SK-N-SH (cell line): ENCODE measurements at regions not wholly inside any gene's neighbourhood (a gene's known extent, or its start where the extent isn't known, plus 50 kb on each side); places are given as distances from the start of the nearest gene placed in this dataset.

ENCODE experiments used
- CTCF ChIA-PET: fragments of 300-600, 350-600 bp; formaldehyde crosslinking; extraction: SDS; loops from one replicate; lab custom pipeline; 2021; lab: Yijun Ruan, JAX
- POLR2A ChIA-PET: fragments of 350-600 bp; sonication (Branson Sonifier 250); formaldehyde crosslinking; extraction: SDS; loops from one replicate; lab custom pipeline; 2020; ENCODE audit warnings: antibody characterized with exemption, inconsistent platforms; lab: Yijun Ruan, JAX
- DNase-seq: peaks from one replicate; pipeline ENCODE4 v3.0.0; 2012
- H2AFZ ChIP-seq: fragments of 200-600 bp; sonication (generic); 2 replicates; pipeline ENCODE4 v1.8.1; 2016; ENCODE audit warnings: antibody characterized with exemption, mild to moderate bottlenecking, low read depth
- H3F3A ChIP-seq: fragments of 200-600 bp; sonication (generic); replicated peaks from 2 replicates; pipeline ENCODE3; 2016; ENCODE audit warnings: antibody characterized with exemption, mild to moderate bottlenecking; ENCODE audit not compliant: insufficient read depth
- H3K27ac ChIP-seq, 2 experiments: fragments of 200-500 bp in 1 of 2; fragments of 200-600 bp in 1 of 2; sonication (Bioruptor generic) in 1 of 2; sonication (generic), shearing (Covaris generic) in 1 of 2; 2 replicates each; pipeline versions ENCODE4 v1.5.1 to v1.6.1; 2014 to 2016; ENCODE audit warnings: low read depth in 2 of 2, inconsistent platforms in 1 of 2, low read length in 1 of 2, mild to moderate bottlenecking in 1 of 2, mixed read lengths in 1 of 2
- H3K27me3 ChIP-seq: fragments of 200-600 bp; sonication (generic), shearing (Covaris generic); 2 replicates; pipeline ENCODE4 v1.6.1; 2016; ENCODE audit warnings: mixed run types; ENCODE audit not compliant: insufficient read depth
- H3K36me3 ChIP-seq, 2 experiments: fragments of 200-500 bp in 1 of 2; fragments of 200-600 bp in 1 of 2; sonication (Bioruptor generic) in 1 of 2; sonication (generic) in 1 of 2; replicated peaks in 1 of 2; 2 replicates each; pipeline versions ENCODE3 to v1.5.1; 2014 to 2016; ENCODE audit warnings: low read length in 1 of 2, mild to moderate bottlenecking in 1 of 2; ENCODE audit not compliant: insufficient read depth in 2 of 2, control insufficient read depth in 1 of 2
- H3K4me1 ChIP-seq, 2 experiments: fragments of 200-500 bp in 1 of 2; fragments of 200-600 bp in 1 of 2; sonication (Bioruptor generic) in 1 of 2; sonication (generic), shearing (Covaris generic) in 1 of 2; 2 replicates each; pipeline versions ENCODE4 v1.5.1 to v1.6.1; 2014 to 2016; ENCODE audit warnings: low read depth in 1 of 2, low read length in 1 of 2, mixed run types in 1 of 2; ENCODE audit not compliant: insufficient read depth in 2 of 2, control insufficient read depth in 1 of 2
- H3K4me2 ChIP-seq: fragments of 200-600 bp; sonication (generic), shearing (Covaris generic); 2 replicates; pipeline ENCODE4 v1.6.1; 2017; ENCODE audit warnings: mixed run types
- H3K4me3 ChIP-seq, 2 experiments: fragments of 200-500 bp in 1 of 2; fragments of 200-600 bp in 1 of 2; sonication (Bioruptor generic) in 1 of 2; sonication (generic), shearing (Covaris generic) in 1 of 2; 2 replicates each; pipeline versions ENCODE4 v1.5.1 to v1.8.1; 2014 to 2016; ENCODE audit warnings: low read depth in 2 of 2, inconsistent platforms in 1 of 2, low read length in 1 of 2, mild to moderate bottlenecking in 1 of 2, mixed read lengths in 1 of 2, moderate library complexity in 1 of 2
- H3K79me2 ChIP-seq: fragments of 200-600 bp; sonication (generic); 2 replicates; pipeline ENCODE4 v1.8.1; 2017; ENCODE audit warnings: mild to moderate bottlenecking; ENCODE audit not compliant: insufficient read depth
- H3K9ac ChIP-seq: fragments of 200-600 bp; sonication (generic); 2 replicates; pipeline ENCODE4 v1.6.1; 2017; ENCODE audit warnings: mixed run types
- H3K9me2 ChIP-seq: fragments of 200-600 bp; sonication (generic); 2 replicates; pipeline ENCODE4 v1.6.1; 2017; ENCODE audit warnings: mixed run types
- H3K9me3 ChIP-seq: fragments of 200-600 bp; sonication (generic); 2 replicates; pipeline ENCODE4 v1.6.1; 2017; ENCODE audit warnings: mixed run types, mild to moderate bottlenecking, moderate library complexity
- H4K20me1 ChIP-seq: fragments of 200-600 bp; sonication (generic); 2 replicates; pipeline ENCODE4 v1.6.1; 2017; ENCODE audit warnings: mild to moderate bottlenecking, mixed run types; ENCODE audit not compliant: insufficient read depth
- EP300 ChIP-seq, 2 experiments: IDR thresholded peaks; 2 replicates each; pipeline versions ENCODE4 v1.4.0 to v1.6.1; 2012; ENCODE audit warnings: borderline replicate concordance in 1 of 2, low read depth in 1 of 2, low read length in 1 of 2
- EZH2phosphoT487 ChIP-seq: fragments of 200-600 bp; sonication (generic); IDR thresholded peaks from 2 replicates; pipeline ENCODE4 v1.6.1; 2017; ENCODE audit warnings: low read depth, mixed run types, mild to moderate bottlenecking, antibody characterized with exemption, moderate library complexity, borderline replicate concordance
- FOSL2 ChIP-seq: IDR thresholded peaks from 2 replicates; pipeline ENCODE4 v1.4.0; 2012; ENCODE audit warnings: low read depth, mild to moderate bottlenecking, moderate library complexity, borderline replicate concordance
- FOXJ3 ChIP-seq: sonication (generic); formaldehyde crosslinking; IDR thresholded peaks from 2 replicates; pipeline ENCODE4 v1.5.1; 2020; ENCODE audit warnings: mild to moderate bottlenecking, missing genetic modification reagents
- FOXM1 ChIP-seq: IDR thresholded peaks from 2 replicates; pipeline ENCODE4 v1.4.0; 2012; ENCODE audit warnings: low read depth, mild to moderate bottlenecking
- GABPA ChIP-seq: IDR thresholded peaks from 2 replicates; pipeline ENCODE4 v1.4.0; 2012; ENCODE audit warnings: low read depth, mild to moderate bottlenecking
- GATA2 ChIP-seq: sonication (generic); formaldehyde crosslinking; IDR thresholded peaks from 2 replicates; pipeline ENCODE4 v1.5.0; 2020; ENCODE audit warnings: mild to moderate bottlenecking, missing genetic modification reagents
- IRF3 ChIP-seq: fragments of 150-350 bp; IDR thresholded peaks from 2 replicates; pipeline ENCODE4 v1.6.1; 2016; ENCODE audit warnings: mild to moderate bottlenecking, low read depth, low read length
- JUND ChIP-seq: IDR thresholded peaks from 2 replicates; pipeline ENCODE4 v1.4.0; 2012
- MEF2A ChIP-seq: IDR thresholded peaks from 2 replicates; pipeline ENCODE4 v1.4.0; 2012; ENCODE audit warnings: low read depth, borderline replicate concordance
- MXI1 ChIP-seq: IDR thresholded peaks from 2 replicates; pipeline ENCODE4 v1.6.1; 2012; ENCODE audit warnings: mild to moderate bottlenecking, low read depth, low read length, improper control_type of control experiment
- NFIC ChIP-seq: IDR thresholded peaks from 2 replicates; pipeline ENCODE4 v1.4.0; 2012; ENCODE audit warnings: borderline replicate concordance
- NRF1 ChIP-seq: IDR thresholded peaks from 2 replicates; pipeline ENCODE4 v1.6.1; 2012; ENCODE audit warnings: low read depth, mild to moderate bottlenecking, low read length
- PBX3 ChIP-seq: IDR thresholded peaks from 2 replicates; pipeline ENCODE4; 2012
- POLR2AphosphoS5 ChIP-seq: IDR thresholded peaks from 2 replicates; pipeline ENCODE4 v1.6.1; 2012; ENCODE audit warnings: low read depth, low read length
- RAD21 ChIP-seq: IDR thresholded peaks from 2 replicates; pipeline ENCODE4 v1.6.1; 2012; ENCODE audit warnings: mild to moderate bottlenecking, low read length
- RCOR1 ChIP-seq: fragments of 150-350 bp; IDR thresholded peaks from 2 replicates; pipeline ENCODE4 v1.6.1; 2017; ENCODE audit warnings: antibody characterized with exemption, low read length
- RFX5 ChIP-seq: IDR thresholded peaks from 2 replicates; pipeline ENCODE4 v1.6.1; 2012; ENCODE audit warnings: mild to moderate bottlenecking, improper control_type of control experiment, low read length
- SMC3 ChIP-seq: IDR thresholded peaks from 2 replicates; pipeline ENCODE4 v1.6.1; 2012; ENCODE audit warnings: low read depth, low read length, improper control_type of control experiment
- TCF12 ChIP-seq: IDR thresholded peaks from 2 replicates; pipeline ENCODE4 v1.4.0; 2012
- TEAD4 ChIP-seq: IDR thresholded peaks from 2 replicates; pipeline ENCODE4 v1.4.0; 2012; ENCODE audit warnings: mild to moderate bottlenecking, borderline replicate concordance; ENCODE audit not compliant: insufficient read depth
- USF1 ChIP-seq: IDR thresholded peaks from 2 replicates; pipeline ENCODE4 v1.4.0; 2012; ENCODE audit warnings: low read depth, borderline replicate concordance
- USF2 ChIP-seq: fragments of 150-350 bp; IDR thresholded peaks from 2 replicates; pipeline ENCODE4 v1.6.1; 2017; ENCODE audit warnings: antibody characterized with exemption, low read length, low read depth, borderline replicate concordance
- YY1 ChIP-seq: IDR thresholded peaks from 2 replicates; pipeline ENCODE4 v1.4.0; 2012; ENCODE audit warnings: low read depth, mild to moderate bottlenecking
- ZBTB33 ChIP-seq: IDR thresholded peaks from 2 replicates; pipeline ENCODE4 v1.4.0; 2012; ENCODE audit warnings: low read depth, borderline replicate concordance
- WGBS: methylation state at CpG from one replicate; pipeline ENCODE4 v1.1.6; 2017; ENCODE audit warnings: low lambda C conversion rate; 5-methylcytosine and 5-hydroxymethylcytosine counted together

DNA sequence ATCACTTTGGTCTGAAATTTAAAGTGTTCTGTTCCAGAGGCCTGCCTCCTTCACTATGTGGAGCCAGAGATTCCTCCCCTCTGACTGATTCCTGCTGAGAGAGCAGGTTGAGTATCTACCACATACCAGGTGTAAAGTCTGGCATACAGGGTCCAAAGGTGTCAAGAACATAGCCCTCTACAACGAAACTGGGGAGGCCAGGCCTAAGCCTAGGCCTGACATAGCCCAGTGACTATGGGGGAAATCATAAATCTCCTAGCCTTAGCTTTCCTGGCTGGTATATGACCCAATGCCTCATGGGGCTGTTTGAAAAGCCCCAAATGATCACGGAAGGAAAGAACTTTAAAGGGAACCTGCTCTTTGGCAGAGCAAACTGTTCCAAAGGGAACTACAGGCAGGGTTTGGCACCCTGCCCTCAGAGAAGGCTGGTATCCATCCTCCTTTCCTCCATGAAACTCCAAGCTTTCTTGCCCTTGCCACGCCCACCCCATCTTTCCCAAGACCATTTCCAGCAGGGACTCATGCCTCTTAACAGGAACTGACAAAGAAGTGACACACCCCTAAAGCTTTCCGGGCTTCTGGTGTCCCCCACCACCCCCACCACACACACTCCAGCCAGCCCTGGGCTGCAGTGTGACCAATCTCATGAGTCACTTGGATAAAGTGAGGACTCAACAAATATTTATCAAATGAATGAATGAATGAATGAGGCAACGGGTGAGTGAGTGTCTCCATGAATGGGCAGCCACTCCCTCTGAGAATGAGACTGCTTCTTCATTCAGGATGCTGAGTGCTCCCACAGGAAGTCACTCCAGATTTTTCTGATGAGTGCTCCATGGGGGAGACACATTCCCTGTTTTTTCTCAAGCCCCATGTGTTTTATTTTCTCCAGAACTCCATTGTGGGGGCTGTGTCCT, 93.3 kb upstream of the CALM2 start:
- Histone ChIP-seq H3K9me3 (no peaks in the 10 kb centered on the region), H3K79me2 (no peaks in the 10 kb centered on the region; the same call in 1 of the 2 replicates), H2AFZ (peak overlapping the region; percentile 55; the same call in 1 of the 2 replicates), H3F3A (peaks cover 22% of the 10 kb centered on the region), H3K27ac (peak overlapping the region; percentile 47 to 84; a peak in 3 of 4 replicates), H3K27me3 (no peaks in the 10 kb centered on the region), H3K9ac (peak overlapping the region; percentile 34; the same call in 1 of the 2 replicates), H3K36me3 (no peaks in the 10 kb centered on the region), H3K4me1 (peaks cover 19 to 45% of the 10 kb centered on the region in 2 experiments; a peak in 3 of 4 replicates), H4K20me1 (no peaks in the 10 kb centered on the region), H3K4me3 (no peak overlapping the region), H3K9me2 (no peaks in the 10 kb centered on the region), H3K4me2 (0 out of 2 replicates have a peak overlapping the region, but pooled peaks have one; percentile 9)
- ChIA-PET POLR2A (no interaction called here), CTCF (interaction anchor here (1.0 to 2.3 kb wide), 6 partner anchors 32 to 229 kb away, joined by 3 to 10 read pairs (median 4); no protein-coding TSS in a partner anchor)
- no peak for DNase-seq
- WGBS = 6% methylated on average over 4 of the region's 5 CpGs
- TF ChIP-seq MXI1 = no peak
- no peak for TF ChIP-seq RCOR1
- no peak for TF ChIP-seq IRF3
- 0 out of 2 replicates have a peak, but pooled peaks have one; percentile 18 for TF ChIP-seq YY1
- TF ChIP-seq ZBTB33 = peak; percentile 47; the same call in 1 of the 2 replicates
- no peak for TF ChIP-seq FOXJ3 (CRISPR knock-in tag)
- TF ChIP-seq MEF2A = 0 out of 2 replicates have a peak, but pooled peaks have one; percentile 45
- TF ChIP-seq USF2 = no peak
- TF ChIP-seq TCF12 = peak; percentile 93
- TF ChIP-seq FOXM1 = peak; percentile 43; the same call in 1 of the 2 replicates
- no peak for TF ChIP-seq RFX5
- TF ChIP-seq NFIC = peak; percentile 79
- TF ChIP-seq EP300 (IDR thresholded peaks at IDR 0.05; ENCODE audit: borderline replicate concordance in 1 of 2, low read depth in 1 of 2, low read length in 1 of 2) = peak in 1 of 2 experiments; percentile 91; a peak in 2 of 4 replicates
- TF ChIP-seq GABPA = peak; percentile 46
- peak; percentile 91 for TF ChIP-seq JUND
- TF ChIP-seq POLR2AphosphoS5 = peak; percentile 76; the same call in 1 of the 2 replicates
- peak; percentile 85 for TF ChIP-seq PBX3
- no peak for TF ChIP-seq NRF1
- TF ChIP-seq FOSL2 = peak; percentile 99
- TF ChIP-seq TEAD4 = peak; percentile 85
- TF ChIP-seq EZH2phosphoT487 = no peak
- TF ChIP-seq SMC3 = no peak
- no peak; the same call in 1 of the 2 replicates for TF ChIP-seq RAD21
- no peak for TF ChIP-seq USF1
- TF ChIP-seq GATA2 = no peak
